Nephron progenitor cell (in vitro differentiated cells): ENCODE measurements at regions not wholly inside any gene's neighbourhood (a gene's known extent, or its start where the extent isn't known, plus 50 kb on each side); places are given as distances from the start of the nearest gene placed in this dataset.

ENCODE experiments used
- DNase-seq: peaks from one replicate; pipeline ENCODE4 v3.0.0; 2021
- H3K27ac Mint-ChIP-seq: 2 replicates; pipeline ENCODE4 v1.8.0; 2021; ENCODE audit warnings: mild to moderate bottlenecking, moderate library complexity, mixed read lengths
- H3K27me3 Mint-ChIP-seq: 2 replicates; pipeline ENCODE4 v1.8.0; 2021; ENCODE audit warnings: mild to moderate bottlenecking, low read depth, mixed read lengths; ENCODE audit not compliant: poor library complexity
- H3K36me3 Mint-ChIP-seq: 2 replicates; pipeline ENCODE4 v1.8.0; 2021; ENCODE audit warnings: low read depth, mixed read lengths
- H3K4me1 Mint-ChIP-seq: 2 replicates; pipeline ENCODE4 v1.8.0; 2021; ENCODE audit warnings: mixed read lengths
- H3K4me3 Mint-ChIP-seq: 2 replicates; pipeline ENCODE4 v1.8.0; 2021; ENCODE audit warnings: mild to moderate bottlenecking, moderate library complexity, mixed read lengths
- H3K9me3 Mint-ChIP-seq: 2 replicates; pipeline ENCODE4 v1.8.0; 2021; ENCODE audit warnings: mild to moderate bottlenecking, moderate library complexity, mixed read lengths
- CTCF ChIP-seq: fragments of 200-600 bp; sonication (generic); IDR thresholded peaks from 2 replicates; pipeline ENCODE4 v1.5.0; 2021; ENCODE audit warnings: antibody characterized with exemption

- H3K36me3 Mint-ChIP-seq, result no peaks in the 10 kb centered on the region
- no peak overlapping the region for H3K27ac Mint-ChIP-seq
- H3K9me3 Mint-ChIP-seq, result peaks cover 11% of the 10 kb centered on the region
- no peak overlapping the region for H3K4me3 Mint-ChIP-seq
- peaks cover 21% of the 10 kb centered on the region for H3K27me3 Mint-ChIP-seq
- H3K4me1 Mint-ChIP-seq, result no peaks in the 10 kb centered on the region
- DNase-seq, result no peak
- no peak for TF ChIP-seq CTCF
Observed at GRCh38 chr6:1108198-1108597, 203.7 kb upstream of the FOXQ1 start.

- H3K27me3 Mint-ChIP-seq, result peaks cover 20% of the 10 kb centered on the region
- H3K36me3 Mint-ChIP-seq, result no peaks in the 10 kb centered on the region
- DNase-seq, result no peak
- H3K27ac Mint-ChIP-seq, result no peak overlapping the region
- no peak overlapping the region for H3K4me3 Mint-ChIP-seq
- peaks cover 11% of the 10 kb centered on the region for H3K9me3 Mint-ChIP-seq
- no peak for TF ChIP-seq CTCF
- H3K4me1 Mint-ChIP-seq, result peaks cover 4% of the 10 kb centered on the region
Observed at GRCh38 chr6:1107578-1107977, 204.3 kb upstream of the FOXQ1 start.

GRCh38 chr6:1105833-1106400 lies 206.0 kb upstream of the FOXQ1 start:
- no peak for TF ChIP-seq CTCF
- Mint-ChIP-seq H3K9me3 (peaks cover 11% of the 10 kb centered on the region), H3K36me3 (no peaks in the 10 kb centered on the region), H3K4me1 (peaks cover 6% of the 10 kb centered on the region), H3K27ac (no peak overlapping the region), H3K4me3 (no peak overlapping the region), H3K27me3 (peaks cover 25% of the 10 kb centered on the region)
- no peak for DNase-seq

- Mint-ChIP-seq H3K9me3 (peaks cover 11% of the 10 kb centered on the region), H3K4me3 (no peak overlapping the region), H3K36me3 (no peaks in the 10 kb centered on the region), H3K27me3 (peaks cover 25% of the 10 kb centered on the region), H3K27ac (no peak overlapping the region), H3K4me1 (peaks cover 14% of the 10 kb centered on the region)
- no peak for DNase-seq
- no peak for TF ChIP-seq CTCF
Observed at GRCh38 chr6:1104988-1105670, 206.8 kb upstream of the FOXQ1 start.

- no peak overlapping the region for H3K27ac Mint-ChIP-seq
Observed at GRCh38 chr6:1103945-1104623, 207.8 kb upstream of the FOXQ1 start.

More at GRCh38 chr6:1103945-1104623, 207.8 kb upstream of the FOXQ1 start:
- no peak overlapping the region for H3K4me3 Mint-ChIP-seq
- H3K4me1 Mint-ChIP-seq, result peaks cover 24% of the 10 kb centered on the region
- peaks cover 29% of the 10 kb centered on the region for H3K27me3 Mint-ChIP-seq
- H3K9me3 Mint-ChIP-seq, result peaks cover 11% of the 10 kb centered on the region
- no peaks in the 10 kb centered on the region for H3K36me3 Mint-ChIP-seq
- DNase-seq, result no peak
- no peak for TF ChIP-seq CTCF
